H1 (cell line): ENCODE measurements at regions not wholly inside any gene's neighbourhood (a gene's known extent, or its start where the extent isn't known, plus 50 kb on each side); places are given as distances from the start of the nearest gene placed in this dataset.

Source experiments
- BCL11A ChIP-seq, 2 experiments: IDR thresholded peaks; one replicate each; pipeline ENCODE4 v1.6.1; 2011; ENCODE audit warnings: low read depth in 2 of 2, low read length in 2 of 2, mild to moderate bottlenecking in 2 of 2
- CBX8 ChIP-seq: fragments of 300-800, 300-1000 bp; sonication (generic); IDR thresholded peaks from 2 replicates; pipeline ENCODE4 v1.7.1; 2016; ENCODE audit warnings: low read depth, low read length, borderline replicate concordance
- CEBPB ChIP-seq: IDR thresholded peaks from 2 replicates; pipeline ENCODE4 v1.6.1; 2012; ENCODE audit warnings: low read depth, low read length
- CTCF ChIP-seq, 3 experiments: IDR thresholded peaks; 1 replicate in 2 of 3; 2 replicates in 1 of 3; pipeline versions ENCODE4 v1.5.1 to v1.6.1; 2011; ENCODE audit warnings: low read length in 3 of 3, mild to moderate bottlenecking in 3 of 3, inconsistent platforms in 2 of 3, low read depth in 1 of 3, moderate library complexity in 1 of 3; ENCODE audit not compliant: insufficient read depth in 1 of 3; ENCODE audit errors: control extremely low read depth in 1 of 3
- EP300 ChIP-seq, 2 experiments: IDR thresholded peaks; 1 replicate in 1 of 2; 2 replicates in 1 of 2; pipeline ENCODE4 v1.6.1; 2011 to 2012; ENCODE audit warnings: low read depth in 2 of 2, low read length in 2 of 2, mild to moderate bottlenecking in 2 of 2, borderline replicate concordance in 1 of 2, inconsistent platforms in 1 of 2, moderate library complexity in 1 of 2
- EZH2 ChIP-seq: fragments of 200-600 bp; sonication (generic); IDR thresholded peaks from 2 replicates; pipeline ENCODE4 v1.7.1; 2012; ENCODE audit warnings: low read depth, mild to moderate bottlenecking, moderate library complexity, low read length, inconsistent platforms; ENCODE audit not compliant: severe bottlenecking
- FOSL1 ChIP-seq: IDR thresholded peaks from 2 replicates; pipeline ENCODE4 v1.6.1; 2011; ENCODE audit warnings: mild to moderate bottlenecking, low read depth, low read length, moderate library complexity; ENCODE audit not compliant: insufficient read depth
- HDAC2 ChIP-seq, 2 experiments: fragments of 300-600 bp in 1 of 2; sonication (generic) in 1 of 2; IDR thresholded peaks; 2 replicates each; pipeline ENCODE4 v1.6.1; 2011 to 2012; ENCODE audit warnings: low read depth in 2 of 2, low read length in 2 of 2, mild to moderate bottlenecking in 2 of 2, moderate library complexity in 2 of 2, borderline replicate concordance in 1 of 2, inconsistent platforms in 1 of 2
- JUND ChIP-seq: IDR thresholded peaks from 2 replicates; pipeline ENCODE4 v1.6.1; 2011; ENCODE audit warnings: mild to moderate bottlenecking, improper control_type of control experiment, low read length
- POLR2AphosphoS5 ChIP-seq: IDR thresholded peaks from 2 replicates; pipeline ENCODE4 v1.6.1; 2011; ENCODE audit warnings: low read depth, low read length
- SAP30 ChIP-seq: fragments of 300-600 bp; sonication (generic); IDR thresholded peaks from 2 replicates; pipeline ENCODE4 v1.7.1; 2012; ENCODE audit warnings: low read length, moderate library complexity, mild to moderate bottlenecking, inconsistent platforms; ENCODE audit not compliant: insufficient read depth, insufficient replicate concordance
- SIN3A ChIP-seq, 2 experiments: IDR thresholded peaks in 1 of 2; conservative IDR thresholded peaks in 1 of 2; 2 replicates each; pipeline ENCODE4 v1.6.1; 2011 to 2012; ENCODE audit warnings: low read length in 2 of 2, improper control_type of control experiment in 1 of 2, low read depth in 1 of 2, mild to moderate bottlenecking in 1 of 2
- TAF1 ChIP-seq: IDR thresholded peaks from 2 replicates; pipeline ENCODE4 v1.6.1; 2011; ENCODE audit warnings: mild to moderate bottlenecking, low read depth, low read length

- TF ChIP-seq CEBPB (no peak), CTCF (IDR thresholded peaks at IDR 0.05; ENCODE audit: control extremely low read depth in 1 of 3, insufficient read depth in 1 of 3, low read depth in 1 of 3, low read length in 3 of 3) (no peak), TAF1 (no peak), BCL11A (IDR thresholded peaks at IDR 0.05; ENCODE audit: low read depth in 2 of 2, low read length in 2 of 2) (no peak), JUND (no peak), POLR2AphosphoS5 (no peak), EZH2 (no peak), FOSL1 (no peak), EP300 (IDR thresholded peaks at IDR 0.05; ENCODE audit: borderline replicate concordance in 1 of 2, low read depth in 2 of 2, low read length in 2 of 2) (no peak), SAP30 (no peak), CBX8 (no peak), HDAC2 (IDR thresholded peaks at IDR 0.05; ENCODE audit: borderline replicate concordance in 1 of 2, low read depth in 2 of 2, low read length in 2 of 2) (no peak), SIN3A (conservative IDR thresholded peaks at IDR 0.05 in 1 of 2, IDR thresholded peaks at IDR 0.05 in 1 of 2; ENCODE audit: low read depth in 1 of 2, low read length in 2 of 2) (no peak)
Observed at GRCh38 chr6:14260839-14261238, 143.3 kb downstream of the CD83 start.
